ENCODE measurements at regions not wholly inside any gene's neighbourhood (a gene's known extent, or its start where the extent isn't known, plus 50 kb on each side); places are given as distances from the start of the nearest gene placed in this dataset.

- Histone ChIP-seq H4K20me1 (ENCODE audit: insufficient read depth, low read length) (no peaks in the 10 kb centered on the region), H3K4me2 (ENCODE audit: low read length) (no peak overlapping the region), H3K4me1 (ENCODE audit: low read length) (peaks cover 5% of the 10 kb centered on the region; the same call in 1 of the 2 replicates), H3K9me3 (ENCODE audit: insufficient read depth, low read length) (no peaks in the 10 kb centered on the region), H2AFZ (ENCODE audit: low read depth, low read length) (no peak overlapping the region), H3K27ac (ENCODE audit: low read length) (no peak overlapping the region), H3K4me3 (ENCODE audit: low read length) (no peak overlapping the region), H3K27me3 (ENCODE audit: low read depth, low read length) (no peaks in the 10 kb centered on the region), H3K9ac (ENCODE audit: low read length) (no peak overlapping the region), H3K36me3 (replicated peaks; ENCODE audit: low read depth, low read length) (no peaks in the 10 kb centered on the region), H3K79me2 (ENCODE audit: low read length) (no peaks in the 10 kb centered on the region)
- no peak for TF ChIP-seq EZH2phosphoT487 (IDR thresholded peaks at IDR 0.05; ENCODE audit: low read depth)
- no peak for TF ChIP-seq CTCF (IDR thresholded peaks at IDR 0.05; ENCODE audit: low read depth, low read length)
Measured at GRCh38 chr3:106534206-106534605, 665.4 kb upstream of the CBLB start.

- no peaks in the 10 kb centered on the region for H3K36me3 ChIP-seq (replicated peaks; ENCODE audit: low read depth, low read length)
- no peaks in the 10 kb centered on the region for H4K20me1 ChIP-seq (ENCODE audit: insufficient read depth, low read length)
- H3K9me3 ChIP-seq (ENCODE audit: insufficient read depth, low read length): 0 out of 2 replicates have a peak, but pooled peaks cover 6% of the 10 kb centered on the region
- H3K27ac ChIP-seq (ENCODE audit: low read length): no peak overlapping the region
- H3K4me3 ChIP-seq (ENCODE audit: low read length): no peak overlapping the region
- no peak overlapping the region for H3K4me2 ChIP-seq (ENCODE audit: low read length)
- no peaks in the 10 kb centered on the region for H3K79me2 ChIP-seq (ENCODE audit: low read length)
- TF ChIP-seq EZH2phosphoT487 (IDR thresholded peaks at IDR 0.05; ENCODE audit: low read depth): no peak
- TF ChIP-seq CTCF (IDR thresholded peaks at IDR 0.05; ENCODE audit: low read depth, low read length): no peak
- no peak overlapping the region for H3K9ac ChIP-seq (ENCODE audit: low read length)
- H3K4me1 ChIP-seq (ENCODE audit: low read length): no peaks in the 10 kb centered on the region
- no peaks in the 10 kb centered on the region for H3K27me3 ChIP-seq (ENCODE audit: low read depth, low read length)
- H2AFZ ChIP-seq (ENCODE audit: low read depth, low read length): no peak overlapping the region
Measured at GRCh38 chr3:106540743-106541142, 671.9 kb upstream of the CBLB start.

- H3K4me2 ChIP-seq (ENCODE audit: low read length): no peak overlapping the region
- 0 out of 2 replicates have a peak, but pooled peaks cover 6% of the 10 kb centered on the region for H3K9me3 ChIP-seq (ENCODE audit: insufficient read depth, low read length)
- no peak overlapping the region for H2AFZ ChIP-seq (ENCODE audit: low read depth, low read length)
Measured at GRCh38 chr3:106542101-106542769, 673.4 kb upstream of the CBLB start.

More at GRCh38 chr3:106542101-106542769, 673.4 kb upstream of the CBLB start:
- Histone ChIP-seq H4K20me1 (ENCODE audit: insufficient read depth, low read length) (no peaks in the 10 kb centered on the region), H3K27me3 (ENCODE audit: low read depth, low read length) (no peaks in the 10 kb centered on the region), H3K79me2 (ENCODE audit: low read length) (no peaks in the 10 kb centered on the region), H3K36me3 (replicated peaks; ENCODE audit: low read depth, low read length) (no peaks in the 10 kb centered on the region), H3K4me3 (ENCODE audit: low read length) (no peak overlapping the region), H3K4me1 (ENCODE audit: low read length) (no peaks in the 10 kb centered on the region), H3K9ac (ENCODE audit: low read length) (no peak overlapping the region), H3K27ac (ENCODE audit: low read length) (no peak overlapping the region)
- no peak for TF ChIP-seq CTCF (IDR thresholded peaks at IDR 0.05; ENCODE audit: low read depth, low read length)
- no peak for TF ChIP-seq EZH2phosphoT487 (IDR thresholded peaks at IDR 0.05; ENCODE audit: low read depth)
